ENCODE measurements at regions not wholly inside any gene's neighbourhood (a gene's known extent, or its start where the extent isn't known, plus 50 kb on each side); places are given as distances from the start of the nearest gene placed in this dataset.

- no peak for TF ChIP-seq CTCF (conservative IDR thresholded peaks at IDR 0.05; ENCODE audit: low read length)
- TF ChIP-seq EZH2phosphoT487 (IDR thresholded peaks at IDR 0.05; ENCODE audit: borderline replicate concordance, low read depth, low read length), result no peak
Observed at GRCh38 chr1:189992856-189993255, 484.8 kb downstream of the BRINP3 start.

Data from OCI-LY7 (cell line).